Tibial nerve (tissue), 4 donors: ENCODE measurements at regions not wholly inside any gene's neighbourhood (a gene's known extent, or its start where the extent isn't known, plus 50 kb on each side); places are given as distances from the start of the nearest gene placed in this dataset.

Source experiments
- DNase-seq, 2 donors: peaks; one replicate each; pipeline ENCODE4 v3.0.0-alpha.2; 2019; ENCODE audit warnings: low spot score in 2 of 2
- H3K27ac ChIP-seq, 4 donors: fragments of 200-600 bp; sonication (generic) in 3 of 4; one replicate each; pipeline ENCODE4 v1.5.1; 2017 to 2019; ENCODE audit warnings: mild to moderate bottlenecking in 1 of 4
- H3K27me3 ChIP-seq, 2 donors: fragments of 200-600 bp; sonication (generic) in 1 of 2; one replicate each; pipeline versions ENCODE4 v1.5.1 to v1.6.0; 2017 to 2019
- H3K36me3 ChIP-seq, 3 donors: fragments of 200-600 bp; sonication (generic); one replicate each; pipeline ENCODE4 v1.5.1; 2018 to 2019
- H3K4me1 ChIP-seq, 4 donors: fragments of 200-600 bp; sonication (generic) in 3 of 4; one replicate each; pipeline ENCODE4 v1.5.1; 2017 to 2019
- H3K4me3 ChIP-seq, 4 donors: fragments of 200-600 bp; sonication (generic) in 3 of 4; one replicate each; pipeline ENCODE4 v1.5.1; 2017 to 2019; ENCODE audit warnings: mild to moderate bottlenecking in 1 of 4, moderate library complexity in 1 of 4
- H3K9me3 ChIP-seq, 4 donors: fragments of 200-600 bp; sonication (generic) in 3 of 4; one replicate each; pipeline ENCODE4 v1.5.1; 2017 to 2019
- EP300 ChIP-seq, 2 donors: sonication (generic); formaldehyde crosslinking; IDR thresholded peaks; one replicate each; pipeline ENCODE4 v1.6.1; 2017; ENCODE audit warnings: antibody characterized with exemption in 2 of 2, mild to moderate bottlenecking in 1 of 2
- POLR2A ChIP-seq, 2 donors: fragments of 450-650 bp; IDR thresholded peaks; one replicate each; pipeline ENCODE4 v1.6.1; 2017; ENCODE audit warnings: antibody characterized with exemption in 2 of 2, mild to moderate bottlenecking in 2 of 2, moderate library complexity in 2 of 2
- WGBS, 2 donors: methylation state at CpG; one replicate each; pipeline ENCODE4 v1.1.5; 2018; 5-methylcytosine and 5-hydroxymethylcytosine counted together
- TF ChIP-seq, protein P1 (sequence below), 5 experiments: fragments of 200-600 bp in 3 of 5; fragments of 450-650 bp in 2 of 5; sonication (generic) in 3 of 5; IDR thresholded peaks; one replicate each; pipeline ENCODE4 v1.5.1; 2016 to 2019; ENCODE audit warnings: antibody characterized with exemption in 5 of 5, mild to moderate bottlenecking in 3 of 5, moderate library complexity in 2 of 5

- TF ChIP-seq POLR2A (IDR thresholded peaks at IDR 0.05) (no peak), EP300 (IDR thresholded peaks at IDR 0.05) (no peak)
- TF ChIP-seq, protein P1, sequence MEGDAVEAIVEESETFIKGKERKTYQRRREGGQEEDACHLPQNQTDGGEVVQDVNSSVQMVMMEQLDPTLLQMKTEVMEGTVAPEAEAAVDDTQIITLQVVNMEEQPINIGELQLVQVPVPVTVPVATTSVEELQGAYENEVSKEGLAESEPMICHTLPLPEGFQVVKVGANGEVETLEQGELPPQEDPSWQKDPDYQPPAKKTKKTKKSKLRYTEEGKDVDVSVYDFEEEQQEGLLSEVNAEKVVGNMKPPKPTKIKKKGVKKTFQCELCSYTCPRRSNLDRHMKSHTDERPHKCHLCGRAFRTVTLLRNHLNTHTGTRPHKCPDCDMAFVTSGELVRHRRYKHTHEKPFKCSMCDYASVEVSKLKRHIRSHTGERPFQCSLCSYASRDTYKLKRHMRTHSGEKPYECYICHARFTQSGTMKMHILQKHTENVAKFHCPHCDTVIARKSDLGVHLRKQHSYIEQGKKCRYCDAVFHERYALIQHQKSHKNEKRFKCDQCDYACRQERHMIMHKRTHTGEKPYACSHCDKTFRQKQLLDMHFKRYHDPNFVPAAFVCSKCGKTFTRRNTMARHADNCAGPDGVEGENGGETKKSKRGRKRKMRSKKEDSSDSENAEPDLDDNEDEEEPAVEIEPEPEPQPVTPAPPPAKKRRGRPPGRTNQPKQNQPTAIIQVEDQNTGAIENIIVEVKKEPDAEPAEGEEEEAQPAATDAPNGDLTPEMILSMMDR (IDR thresholded peaks at IDR 0.05): no peak
- DNase-seq: no peak
- WGBS, 2 donors: 75 to 86% methylated on average over 5 of the region's 5 CpGs
These were observed 424.6 kb upstream of the C16orf82 start for GRCh38 chr16:26642047-26642664.

DNA sequence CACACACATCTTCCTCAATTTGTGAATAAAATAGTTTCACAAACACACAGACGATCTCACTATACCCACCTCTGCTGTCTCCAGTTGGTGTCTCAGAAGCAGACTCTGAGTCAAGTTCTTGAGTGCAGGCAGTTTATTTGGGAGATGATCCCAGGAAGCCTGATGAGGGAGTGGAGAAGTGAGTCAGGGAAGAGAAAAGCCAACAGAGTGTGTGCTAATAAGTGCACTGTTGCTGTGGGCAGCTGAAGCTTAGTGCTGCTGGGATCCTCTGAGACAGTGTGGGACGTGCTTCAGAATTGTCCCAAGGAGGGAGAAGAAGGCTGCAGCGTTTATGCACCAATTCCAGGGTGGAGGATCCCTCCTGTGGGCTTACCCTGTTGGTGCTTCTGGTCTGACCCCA lies 423.2 kb upstream of the C16orf82 start:
- Histone ChIP-seq H3K4me3 (no peak overlapping the region), H3K9me3 (no peaks in the 10 kb centered on the region), H3K27me3 (no peaks in the 10 kb centered on the region), H3K4me1 (peaks cover 0 to 7% (median 0%) of the 10 kb centered on the region in 4 donors), H3K27ac (no peak overlapping the region), H3K36me3 (no peaks in the 10 kb centered on the region)
- WGBS, 2 donors: 30 to 46% methylated on average over 3 of the region's 3 CpGs
- TF ChIP-seq POLR2A (IDR thresholded peaks at IDR 0.05) (no peak), EP300 (IDR thresholded peaks at IDR 0.05) (no peak)
- TF ChIP-seq, protein P1 (IDR thresholded peaks at IDR 0.05): no peak
- no peak for DNase-seq

More at GRCh38 chr16:26642047-26642664, 424.6 kb upstream of the C16orf82 start:
- Histone ChIP-seq H3K36me3 (no peaks in the 10 kb centered on the region), H3K9me3 (no peaks in the 10 kb centered on the region), H3K4me3 (no peak overlapping the region), H3K27me3 (no peaks in the 10 kb centered on the region), H3K27ac (no peak overlapping the region), H3K4me1 (peaks cover 0 to 7% (median 0%) of the 10 kb centered on the region in 4 donors)

GRCh38 chr16:26644912-26645543 lies 421.7 kb upstream of the C16orf82 start:
- H3K36me3 ChIP-seq: no peaks in the 10 kb centered on the region
- WGBS, 2 donors: 83 to 87% methylated on average over 11 of the region's 11 CpGs
- H3K9me3 ChIP-seq: no peaks in the 10 kb centered on the region
- peaks cover 0 to 7% (median 0%) of the 10 kb centered on the region in 4 donors for H3K4me1 ChIP-seq
- no peak overlapping the region for H3K27ac ChIP-seq
- no peak for DNase-seq
- no peak for TF ChIP-seq EP300 (IDR thresholded peaks at IDR 0.05)
- TF ChIP-seq, protein P1 (IDR thresholded peaks at IDR 0.05): no peak
- H3K4me3 ChIP-seq: no peak overlapping the region
- H3K27me3 ChIP-seq: no peaks in the 10 kb centered on the region

- WGBS, 2 donors: 8 to 15% methylated on average over 9 of the region's 9 CpGs
These were observed 421.1 kb upstream of the C16orf82 start for GRCh38 chr16:26645614-26646013.

DNA sequence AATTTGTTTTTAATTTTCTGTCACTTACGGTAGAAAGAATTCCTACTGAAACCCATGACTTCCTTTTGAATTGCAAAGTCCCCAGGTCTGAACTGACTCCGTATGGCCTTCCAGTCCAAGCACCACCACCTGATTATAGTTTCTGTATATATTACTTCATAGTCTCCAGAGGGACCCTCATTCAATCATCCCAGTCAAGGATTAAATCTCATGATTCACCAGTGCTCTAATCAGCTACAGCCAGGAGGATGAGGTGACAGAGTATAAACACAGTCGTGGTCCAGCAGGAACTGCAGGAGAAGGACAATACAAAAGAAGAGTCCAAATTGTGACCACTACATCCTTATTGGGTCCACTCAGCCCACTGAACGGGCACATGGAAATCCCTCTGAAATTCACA lies 418.9 kb upstream of the C16orf82 start:
- H3K4me1 ChIP-seq: peaks cover 0 to 7% (median 0%) of the 10 kb centered on the region in 4 donors
- no peak overlapping the region for H3K4me3 ChIP-seq
- no peaks in the 10 kb centered on the region for H3K9me3 ChIP-seq
- TF ChIP-seq, protein P1 (IDR thresholded peaks at IDR 0.05): no peak
- TF ChIP-seq POLR2A (IDR thresholded peaks at IDR 0.05) (no peak), EP300 (IDR thresholded peaks at IDR 0.05) (no peak)
- no peaks in the 10 kb centered on the region for H3K36me3 ChIP-seq
- no peak for DNase-seq
- 82 to 83% methylated on average over 4 of the region's 4 CpGs for WGBS, 2 donors
- no peak overlapping the region for H3K27ac ChIP-seq
- H3K27me3 ChIP-seq: no peaks in the 10 kb centered on the region

More at GRCh38 chr16:26645614-26646013, 421.1 kb upstream of the C16orf82 start:
- H3K4me1 ChIP-seq: peaks cover 0 to 7% (median 0%) of the 10 kb centered on the region in 4 donors
- DNase-seq: no peak
- TF ChIP-seq, protein P1 (IDR thresholded peaks at IDR 0.05): peak in 1 of 5 experiments; percentile 15
- TF ChIP-seq POLR2A (IDR thresholded peaks at IDR 0.05): no peak
- no peak overlapping the region for H3K4me3 ChIP-seq
- H3K27me3 ChIP-seq: no peaks in the 10 kb centered on the region
- H3K36me3 ChIP-seq: no peaks in the 10 kb centered on the region
- H3K9me3 ChIP-seq: no peaks in the 10 kb centered on the region
- no peak overlapping the region for H3K27ac ChIP-seq
